HepG2 (cell line): ENCODE measurements at regions not wholly inside any gene's neighbourhood (a gene's known extent, or its start where the extent isn't known, plus 50 kb on each side); places are given as distances from the start of the nearest gene placed in this dataset.

Experiments
- ARID5B ChIP-seq: IDR thresholded peaks from 2 replicates; pipeline ENCODE4 v1.4.0; 2020; ENCODE audit warnings: mild to moderate bottlenecking, missing genetic modification reagents
- CBFB ChIP-seq: sonication (generic); formaldehyde crosslinking; IDR thresholded peaks from 2 replicates; pipeline ENCODE4 v1.4.0; 2020; ENCODE audit warnings: missing genetic modification reagents
- ELF4 ChIP-seq: sonication (generic); formaldehyde crosslinking; IDR thresholded peaks from 2 replicates; pipeline ENCODE4 v1.5.0; 2020; ENCODE audit warnings: missing genetic modification reagents, mild to moderate bottlenecking, moderate library complexity, borderline replicate concordance
- FOXC1 ChIP-seq: sonication (generic); formaldehyde crosslinking; IDR thresholded peaks from 2 replicates; pipeline ENCODE4 v1.8.0; 2022; ENCODE audit warnings: mild to moderate bottlenecking, missing genetic modification reagents, borderline replicate concordance
- GLI4 ChIP-seq: sonication (generic); formaldehyde crosslinking; IDR thresholded peaks from 2 replicates; pipeline ENCODE4 v1.5.1; 2020; ENCODE audit warnings: missing genetic modification reagents, mild to moderate bottlenecking, moderate library complexity, borderline replicate concordance
- GTF2F1 ChIP-seq: fragments of 150-350 bp; IDR thresholded peaks from 2 replicates; pipeline ENCODE4 v1.6.1; 2014; ENCODE audit warnings: low read length
- HIC2 ChIP-seq: sonication (generic); formaldehyde crosslinking; IDR thresholded peaks from 2 replicates; pipeline ENCODE4 v1.9.0; 2022; ENCODE audit warnings: low read depth, missing genetic modification reagents
- KDM5B ChIP-seq: sonication (generic); formaldehyde crosslinking; IDR thresholded peaks from 2 replicates; pipeline ENCODE4 v1.4.0; 2020; ENCODE audit warnings: missing genetic modification reagents, mild to moderate bottlenecking, borderline replicate concordance
- KMT2B ChIP-seq: IDR thresholded peaks from 2 replicates; pipeline ENCODE4 v1.6.1; 2016; ENCODE audit warnings: missing genetic modification reagents, missing compliant biosample characterization
- RAD51 ChIP-seq: fragments of 450-650 bp; IDR thresholded peaks from 2 replicates; pipeline ENCODE4 v1.6.1; 2016; ENCODE audit warnings: borderline replicate concordance
- SETDB1 ChIP-seq: sonication (generic); formaldehyde crosslinking; IDR thresholded peaks from 2 replicates; pipeline ENCODE4 v1.5.1; 2020; ENCODE audit warnings: missing genetic modification reagents, mild to moderate bottlenecking, borderline replicate concordance
- SP4 ChIP-seq: sonication (generic); formaldehyde crosslinking; IDR thresholded peaks from 2 replicates; pipeline ENCODE4 v1.8.1; 2023; ENCODE audit warnings: mild to moderate bottlenecking, missing genetic modification reagents
- TARDBP ChIP-seq: sonication (generic); formaldehyde crosslinking; IDR thresholded peaks from 2 replicates; pipeline ENCODE4 v1.8.0; 2022; ENCODE audit warnings: mild to moderate bottlenecking, missing genetic modification reagents
- TEAD3 ChIP-seq: optimal IDR thresholded peaks from 2 replicates; pipeline ENCODE3; 2016; ENCODE audit warnings: borderline replicate concordance
- ZFP91 ChIP-seq: sonication (generic); formaldehyde crosslinking; IDR thresholded peaks from 2 replicates; pipeline ENCODE4 v1.9.0; 2022; ENCODE audit warnings: missing genetic modification reagents, mild to moderate bottlenecking, borderline replicate concordance
- ZMAT5 ChIP-seq: sonication (generic); formaldehyde crosslinking; IDR thresholded peaks from 2 replicates; pipeline ENCODE4 v1.5.0; 2020; ENCODE audit warnings: mild to moderate bottlenecking, low read depth, missing genetic modification reagents, borderline replicate concordance
- ZMYM4 ChIP-seq: sonication (generic); formaldehyde crosslinking; IDR thresholded peaks from 2 replicates; pipeline ENCODE4 v1.8.1; 2023; ENCODE audit warnings: mild to moderate bottlenecking, missing genetic modification reagents
- ZNF292 ChIP-seq: sonication (generic); formaldehyde crosslinking; IDR thresholded peaks from 2 replicates; pipeline ENCODE4 v1.8.1; 2022; ENCODE audit warnings: mild to moderate bottlenecking, low read depth, missing genetic modification reagents, borderline replicate concordance
- ZNF354B ChIP-seq: sonication (generic); formaldehyde crosslinking; IDR thresholded peaks from 2 replicates; pipeline ENCODE4 v1.8.0; 2022; ENCODE audit warnings: mild to moderate bottlenecking, missing genetic modification reagents
- ZNF564 ChIP-seq: sonication (generic); formaldehyde crosslinking; IDR thresholded peaks from 2 replicates; pipeline ENCODE4 v1.8.1; 2023; ENCODE audit warnings: mild to moderate bottlenecking, missing genetic modification reagents
- ZNF619 ChIP-seq: sonication (generic); formaldehyde crosslinking; IDR thresholded peaks from 2 replicates; pipeline ENCODE4 v1.4.0; 2020; ENCODE audit warnings: mild to moderate bottlenecking, missing genetic modification reagents
- ZNF629 ChIP-seq: sonication (generic); formaldehyde crosslinking; conservative IDR thresholded peaks from 2 replicates; pipeline ENCODE4 v1.5.0; 2020; ENCODE audit warnings: missing genetic modification reagents

- TF ChIP-seq ARID5B (CRISPR knock-in tag) (no peak; the same call in 1 of the 2 replicates), ZFP91 (CRISPR knock-in tag) (peak; percentile 34; the same call in 1 of the 2 replicates), GTF2F1 (no peak), RAD51 (no peak), FOXC1 (0 out of 2 replicates have a peak, but pooled peaks have one; percentile 32), KDM5B (CRISPR knock-in tag) (no peak), ZNF564 (CRISPR knock-in tag) (peak; percentile 70; the same call in 1 of the 2 replicates), SP4 (CRISPR knock-in tag) (0 out of 2 replicates have a peak, but pooled peaks have one; percentile 27), ZNF292 (CRISPR knock-in tag) (peak; percentile 58; the same call in 1 of the 2 replicates), TARDBP (0 out of 2 replicates have a peak, but pooled peaks have one; percentile 26), TEAD3 (CRISPR knock-in tag) (peak; percentile 5), KMT2B (CRISPR knock-in tag) (no peak), GLI4 (CRISPR knock-in tag) (no peak), ZNF629 (0 out of 2 replicates have a peak, but pooled peaks have one; percentile 19), HIC2 (CRISPR knock-in tag) (no peak), ZNF619 (CRISPR knock-in tag) (no peak), ZMAT5 (no peak), ZNF354B (CRISPR knock-in tag) (no peak), ELF4 (CRISPR knock-in tag) (peak; percentile 45; the same call in 1 of the 2 replicates), SETDB1 (CRISPR knock-in tag) (no peak), CBFB (CRISPR knock-in tag) (no peak), ZMYM4 (CRISPR knock-in tag) (peak; percentile 73; the same call in 1 of the 2 replicates)
These were observed 70.1 kb upstream of the MEF2A start (continued) for GRCh38 chr15:99495430-99496301.
